Ascending aorta (tissue), 2 donors: ENCODE measurements at regions not wholly inside any gene's neighbourhood (a gene's known extent, or its start where the extent isn't known, plus 50 kb on each side); places are given as distances from the start of the nearest gene placed in this dataset.

Experiments used
- DNase-seq, 2 donors: peaks; one replicate each; pipeline ENCODE4 v3.0.0-alpha.2; 2019; ENCODE audit warnings: low spot score in 2 of 2
- H3K27ac ChIP-seq, 2 donors: fragments of 200-600 bp; sonication (generic); one replicate each; pipeline ENCODE4 v1.5.1; 2016 to 2017; ENCODE audit warnings: mild to moderate bottlenecking in 1 of 2
- H3K27me3 ChIP-seq: fragments of 200-600 bp; sonication (generic); one replicate; pipeline ENCODE4 v1.5.1; 2017
- H3K36me3 ChIP-seq, 2 donors: fragments of 200-600 bp; sonication (generic); one replicate each; pipeline ENCODE4 v1.5.1; 2016
- H3K4me1 ChIP-seq, 2 donors: fragments of 200-600 bp; sonication (generic); one replicate each; pipeline ENCODE4 v1.5.1; 2016 to 2017; ENCODE audit warnings: mild to moderate bottlenecking in 1 of 2
- H3K4me3 ChIP-seq, 2 donors: fragments of 200-600 bp; sonication (generic); one replicate each; pipeline ENCODE4 v1.5.1; 2016 to 2017; ENCODE audit warnings: mild to moderate bottlenecking in 1 of 2
- H3K9me3 ChIP-seq, 2 donors: fragments of 200-600 bp; sonication (generic); one replicate each; pipeline ENCODE4 v1.5.1; 2016
- CTCF ChIP-seq, 3 experiments: fragments of 200-600 bp in 2 of 3; fragments of 450-650 bp in 1 of 3; sonication (generic) in 2 of 3; IDR thresholded peaks; one replicate each; pipeline ENCODE4 v1.5.1; 2016 to 2019; ENCODE audit warnings: antibody characterized with exemption in 3 of 3, mild to moderate bottlenecking in 1 of 3, moderate library complexity in 1 of 3
- intact Hi-C: fragments of 100-400 bp; cut with DNase I; formaldehyde crosslinking; loops from one replicate; pipeline ENCODE4 v1.15.1; 2023

GRCh38 chr17:34204402-34204801 is 50.7 kb upstream of the CCL2 start:
- Histone ChIP-seq H3K27ac (no peak overlapping the region), H3K36me3 (no peaks in the 10 kb centered on the region), H3K27me3 (no peaks in the 10 kb centered on the region), H3K4me3 (no peak overlapping the region), H3K9me3 (no peaks in the 10 kb centered on the region), H3K4me1 (peaks cover 0 to 6% of the 10 kb centered on the region in 2 donors)
- intact Hi-C loops: loop anchor here (5.0 kb wide), 1 partner anchor 38 kb away; no protein-coding TSS in a partner anchor
- no peak for DNase-seq
- no peak for TF ChIP-seq CTCF (IDR thresholded peaks at IDR 0.05)
